HEK293T (cell line): ENCODE measurements at regions not wholly inside any gene's neighbourhood (a gene's known extent, or its start where the extent isn't known, plus 50 kb on each side); places are given as distances from the start of the nearest gene placed in this dataset.

Experiments
- CTCF ChIA-PET: fragments of 350-600 bp; formaldehyde crosslinking; extraction: SDS; loops from one replicate; lab custom pipeline; 2021; ENCODE audit warnings: antibody characterized with exemption, inconsistent platforms; lab: Yijun Ruan, JAX
- POLR2A ChIA-PET: fragments of 350-600 bp; formaldehyde crosslinking; extraction: SDS; loops from one replicate; lab custom pipeline; 2020; ENCODE audit warnings: antibody characterized with exemption, inconsistent platforms; lab: Yijun Ruan, JAX
- DNase-seq: peaks from one replicate; pipeline ENCODE4 v3.0.0; 2012; ENCODE audit warnings: mixed read lengths; ENCODE audit errors: extremely low spot score
- ARNT ChIP-seq: fragments of 450-650 bp; IDR thresholded peaks from 2 replicates; pipeline ENCODE4 v1.6.1; 2017; ENCODE audit warnings: mild to moderate bottlenecking
- BHLHE40 ChIP-seq: fragments of 450-650 bp; IDR thresholded peaks from 2 replicates; pipeline ENCODE4 v1.6.1; 2016; ENCODE audit warnings: mild to moderate bottlenecking, moderate library complexity, borderline replicate concordance
- CTBP1 ChIP-seq: fragments of 450-650 bp; IDR thresholded peaks from 2 replicates; pipeline ENCODE4 v1.6.1; 2016; ENCODE audit warnings: borderline replicate concordance
- ELF4 ChIP-seq: fragments of 450-650 bp; IDR thresholded peaks from 2 replicates; pipeline ENCODE4 v1.6.1; 2017; ENCODE audit warnings: antibody characterized with exemption
- FOXA1 ChIP-seq: fragments of 450-650 bp; IDR thresholded peaks from 2 replicates; pipeline ENCODE4 v1.6.1; 2016; ENCODE audit warnings: mild to moderate bottlenecking
- FOXK2 ChIP-seq: fragments of 450-650 bp; IDR thresholded peaks from 2 replicates; pipeline ENCODE4 v1.6.1; 2016; ENCODE audit warnings: mild to moderate bottlenecking
- FOXM1 ChIP-seq: fragments of 450-650 bp; IDR thresholded peaks from 2 replicates; pipeline ENCODE4 v1.6.1; 2017; ENCODE audit warnings: mild to moderate bottlenecking, borderline replicate concordance
- HDGF ChIP-seq: fragments of 450-650 bp; IDR thresholded peaks from 2 replicates; pipeline ENCODE4 v1.6.1; 2017; ENCODE audit warnings: antibody characterized with exemption, borderline replicate concordance
- L3MBTL2 ChIP-seq: fragments of 450-650 bp; conservative IDR thresholded peaks from 2 replicates; pipeline ENCODE4 v1.6.1; 2016; ENCODE audit warnings: mild to moderate bottlenecking
- LEF1 ChIP-seq: fragments of 450-650 bp; IDR thresholded peaks from 2 replicates; pipeline ENCODE4 v1.6.1; 2017; ENCODE audit warnings: mild to moderate bottlenecking, borderline replicate concordance
- NFRKB ChIP-seq: fragments of 450-650 bp; IDR thresholded peaks from 2 replicates; pipeline ENCODE4 v1.6.1; 2016; ENCODE audit warnings: mild to moderate bottlenecking, moderate library complexity
- PKNOX1 ChIP-seq: fragments of 450-650 bp; IDR thresholded peaks from 2 replicates; pipeline ENCODE4 v1.6.1; 2016
- SP1 ChIP-seq: fragments of 450-650 bp; IDR thresholded peaks from 2 replicates; pipeline ENCODE4 v1.6.1; 2017
- SUZ12 ChIP-seq: fragments of 450-650 bp; IDR thresholded peaks from 2 replicates; pipeline ENCODE4 v1.6.1; 2016; ENCODE audit warnings: mild to moderate bottlenecking
- TARDBP ChIP-seq: fragments of 450-650 bp; IDR thresholded peaks from 2 replicates; pipeline ENCODE4 v1.6.1; 2016
- ZNF384 ChIP-seq: fragments of 450-650 bp; IDR thresholded peaks from 2 replicates; pipeline ENCODE4 v1.6.1; 2016

DNA sequence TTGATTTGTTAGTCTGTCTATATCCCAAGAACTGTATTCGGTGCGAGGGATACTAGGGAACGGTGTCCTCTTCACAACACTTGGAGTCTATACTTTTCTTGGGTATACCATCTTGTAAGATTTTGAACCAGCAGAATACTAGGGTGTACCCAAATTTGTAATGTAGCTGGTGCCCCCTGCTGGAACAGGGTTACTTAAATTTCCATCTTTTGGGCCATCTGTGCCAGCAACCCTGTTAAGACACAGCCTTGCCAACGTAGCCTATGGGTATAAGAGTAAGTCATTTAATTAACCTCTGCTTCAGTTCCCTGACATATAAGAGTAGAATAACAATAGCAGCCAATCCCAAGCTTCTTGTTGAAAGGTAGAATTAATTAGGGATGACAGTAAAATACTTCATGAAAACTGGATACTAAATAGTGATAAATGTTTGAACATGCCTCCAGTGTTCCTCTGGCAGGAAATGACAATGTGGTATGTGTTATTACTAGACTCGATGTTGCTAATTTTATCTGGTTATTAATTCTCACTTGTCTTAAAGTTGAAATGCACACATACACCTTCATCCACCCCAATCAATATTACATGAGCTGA, 607.6 kb downstream of the FGF9 start:
- CTCF ChIA-PET: interaction anchor here (0.9 kb wide), 1 partner anchor 365 kb away, joined by 3 read pairs; no protein-coding TSS in a partner anchor
- TF ChIP-seq BHLHE40 (no peak), ZNF384 (no peak), PKNOX1 (no peak), ELF4 (no peak), LEF1 (no peak), ARNT (no peak), FOXA1 (no peak), L3MBTL2 (no peak), SUZ12 (no peak), FOXK2 (no peak), CTBP1 (no peak), SP1 (no peak)
- DNase-seq: no peak
- POLR2A ChIA-PET: no interaction called here

- ChIA-PET CTCF (no interaction called here), POLR2A (no interaction called here)
- TF ChIP-seq ZNF384 (no peak), TARDBP (no peak), NFRKB (no peak), ELF4 (no peak)
- DNase-seq: no peak
Observed at GRCh38 chr13:22285867-22286266, 615.0 kb downstream of the FGF9 start.

DNA sequence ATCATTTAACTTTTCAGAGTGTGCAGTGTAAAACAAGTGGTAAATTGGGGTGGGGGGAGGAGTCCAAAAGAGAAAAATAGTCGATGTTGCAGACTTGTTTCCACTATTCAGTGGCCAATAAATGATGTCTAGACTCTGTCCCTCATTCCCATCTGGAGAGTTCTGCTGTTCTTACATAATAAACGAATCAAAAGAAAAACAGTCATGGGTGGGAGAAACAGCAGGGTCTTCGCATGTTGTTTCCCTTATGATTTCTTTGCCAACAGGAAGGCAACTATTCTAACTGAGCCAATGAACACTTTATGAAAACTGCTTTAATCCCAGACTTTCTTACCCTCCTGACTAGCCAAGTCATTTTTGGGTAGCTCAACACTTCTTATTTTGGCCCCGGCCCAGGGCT, 615.5 kb downstream of the FGF9 start:
- CTCF ChIA-PET: no interaction called here
- no peak for DNase-seq
- POLR2A ChIA-PET: no interaction called here
- TF ChIP-seq LEF1 (no peak), NFRKB (no peak), HDGF (no peak), TARDBP (no peak), ARNT (no peak), CTBP1 (no peak), FOXM1 (no peak), L3MBTL2 (no peak), ZNF384 (no peak), BHLHE40 (no peak), FOXK2 (no peak), PKNOX1 (no peak), FOXA1 (no peak), SUZ12 (no peak)

GRCh38 chr13:22287343-22287920, 616.6 kb downstream of the FGF9 start:
- ChIA-PET POLR2A (no interaction called here), CTCF (no interaction called here)
- DNase-seq: no peak
- TF ChIP-seq LEF1 (no peak), PKNOX1 (no peak), ARNT (no peak), HDGF (no peak), FOXK2 (no peak), ELF4 (no peak), CTBP1 (no peak), TARDBP (no peak), SUZ12 (no peak)

DNA sequence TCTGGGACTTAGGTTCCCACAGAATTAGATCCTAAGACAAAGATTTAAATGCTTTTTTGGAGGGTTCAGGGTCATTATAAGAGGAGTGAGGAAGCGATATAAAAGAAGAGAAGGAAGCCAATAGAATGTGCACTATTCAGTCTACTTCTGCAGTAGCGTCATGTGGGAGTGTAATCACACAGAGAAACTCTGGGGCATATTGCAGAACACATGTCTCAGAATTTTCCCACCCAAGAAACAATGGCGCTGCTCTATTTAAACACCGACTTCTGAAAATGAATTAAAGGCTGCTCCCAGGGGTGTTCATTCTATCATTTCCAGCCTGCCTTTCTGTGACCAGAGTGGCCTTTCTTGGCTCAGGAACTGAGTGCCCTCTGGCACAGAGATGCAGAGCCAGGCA, 617.6 kb downstream of the FGF9 start:
- TF ChIP-seq PKNOX1: no peak
- no peak for TF ChIP-seq ELF4
- TF ChIP-seq SUZ12: no peak
- no peak for TF ChIP-seq FOXK2
- CTCF ChIA-PET: no interaction called here
- DNase-seq: no peak
- POLR2A ChIA-PET: no interaction called here

- ChIA-PET POLR2A (no interaction called here), CTCF (no interaction called here)
- DNase-seq: no peak
- TF ChIP-seq BHLHE40 (no peak), PKNOX1 (no peak), TARDBP (no peak), ARNT (no peak), HDGF (no peak), FOXM1 (no peak)
Observed at GRCh38 chr13:22289711-22290110, 618.8 kb downstream of the FGF9 start.
